Fibroblast of skin of right quadriceps (primary cell): ENCODE measurements at regions not wholly inside any gene's neighbourhood (a gene's known extent, or its start where the extent isn't known, plus 50 kb on each side); places are given as distances from the start of the nearest gene placed in this dataset.

Experiments used
- DNase-seq: peaks from one replicate; pipeline ENCODE4 v3.0.0-alpha.2; 2013

DNA sequence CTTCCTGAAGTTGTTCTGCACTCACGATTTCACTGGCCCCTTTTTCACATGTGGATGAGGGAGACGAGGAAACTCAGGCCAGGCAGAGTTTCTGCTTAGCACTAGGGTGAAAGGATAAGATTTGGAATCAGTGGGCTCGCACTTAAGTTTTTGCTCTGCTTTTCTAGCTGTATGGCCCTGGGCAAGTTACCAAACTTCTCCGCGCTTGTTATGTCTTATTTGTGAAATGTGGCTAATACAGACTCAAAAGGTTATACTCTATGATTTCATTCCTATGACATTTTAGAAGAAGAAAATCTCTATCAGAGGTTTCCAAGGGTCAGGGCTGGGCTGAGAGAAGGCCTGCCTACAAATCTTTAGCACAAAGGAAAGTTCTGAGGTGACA is 191.9 kb upstream of the LRIG1 start:
- no peak for DNase-seq

DNA sequence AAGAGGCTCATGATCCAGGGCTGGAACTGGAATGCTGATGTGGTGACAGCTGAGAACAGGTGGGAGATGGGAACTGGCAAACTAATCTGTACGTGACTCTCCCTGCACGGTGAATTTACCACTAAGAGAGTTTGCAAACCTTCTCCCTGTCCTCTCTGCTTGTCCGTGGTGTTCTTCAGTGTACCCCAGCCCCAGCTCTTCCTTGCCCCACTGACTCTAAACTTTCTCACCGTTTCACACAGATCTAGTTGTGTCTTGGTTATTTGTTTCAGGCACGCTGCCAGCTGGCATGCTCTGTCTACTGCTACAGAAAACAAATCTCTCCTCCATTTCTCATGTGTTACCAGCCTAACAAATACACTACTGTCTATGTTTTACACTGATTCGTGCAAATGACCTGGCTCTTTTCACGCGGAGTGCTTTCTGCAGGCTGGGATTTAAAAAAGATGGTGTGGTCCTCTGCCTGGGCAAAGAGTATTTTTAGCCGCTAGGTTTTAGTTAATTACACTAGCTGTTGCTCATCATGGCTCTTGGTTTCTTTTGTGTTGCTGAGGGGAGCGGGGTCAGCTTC is 192.7 kb upstream of the LRIG1 start:
- DNase-seq, result peak; percentile 34

DNA sequence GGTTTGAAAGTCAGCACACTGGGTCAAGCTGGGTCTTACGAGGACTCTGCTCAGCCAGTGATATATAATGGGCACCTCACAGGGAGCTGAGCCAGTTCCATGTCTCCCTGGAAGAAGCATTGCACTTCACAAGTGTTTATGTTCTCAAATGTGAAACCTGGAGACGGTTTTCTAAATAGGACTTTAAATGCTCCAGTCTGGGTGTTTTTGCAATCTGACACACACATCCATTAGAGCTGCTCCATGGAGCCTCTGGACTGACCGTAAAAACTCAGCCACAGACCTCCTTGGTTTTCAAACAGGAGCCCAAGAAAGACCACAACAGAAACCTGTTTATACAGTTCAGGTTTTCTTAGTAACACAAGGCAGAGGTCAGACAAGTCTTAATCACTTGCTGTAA is 201.3 kb upstream of the LRIG1 start:
- DNase-seq, result no peak

DNA sequence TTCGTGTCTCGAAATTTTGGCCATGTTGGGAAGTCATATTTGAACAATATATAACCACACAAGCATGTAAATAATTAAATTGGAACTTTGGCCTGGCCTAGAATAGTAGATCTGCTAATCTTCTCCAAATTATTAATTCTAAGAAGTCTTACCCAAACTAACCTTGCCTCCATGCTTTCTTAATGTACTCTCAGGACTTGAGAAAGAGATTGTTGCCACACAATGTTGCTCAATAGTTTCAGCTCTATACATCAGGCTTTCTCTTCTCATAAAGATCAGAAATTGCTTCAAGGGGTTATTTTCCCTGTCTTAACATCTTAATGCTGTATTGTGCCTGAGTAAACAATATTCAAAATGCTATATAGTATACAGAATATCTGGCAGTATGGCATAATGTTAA is 202.7 kb upstream of the LRIG1 start:
- no peak for DNase-seq

DNA sequence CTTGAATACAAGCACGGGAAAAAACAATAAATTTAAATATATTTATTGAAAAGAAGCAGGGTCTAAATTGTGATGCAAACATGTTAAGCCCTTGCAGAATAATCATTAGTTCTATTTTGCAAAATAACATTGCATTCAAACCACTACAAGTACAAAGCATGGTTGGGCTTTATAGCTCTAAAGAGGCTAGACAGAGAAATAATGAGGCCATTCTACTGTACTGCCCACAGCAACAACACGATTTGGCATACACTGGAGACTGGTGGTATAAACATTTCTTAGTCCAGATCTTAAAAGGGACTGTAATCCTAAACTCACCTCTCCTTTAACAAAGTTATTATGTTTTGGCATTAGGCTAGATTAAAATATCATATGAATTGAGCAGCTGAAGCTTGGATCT is 204.3 kb upstream of the LRIG1 start:
- no peak for DNase-seq

DNA sequence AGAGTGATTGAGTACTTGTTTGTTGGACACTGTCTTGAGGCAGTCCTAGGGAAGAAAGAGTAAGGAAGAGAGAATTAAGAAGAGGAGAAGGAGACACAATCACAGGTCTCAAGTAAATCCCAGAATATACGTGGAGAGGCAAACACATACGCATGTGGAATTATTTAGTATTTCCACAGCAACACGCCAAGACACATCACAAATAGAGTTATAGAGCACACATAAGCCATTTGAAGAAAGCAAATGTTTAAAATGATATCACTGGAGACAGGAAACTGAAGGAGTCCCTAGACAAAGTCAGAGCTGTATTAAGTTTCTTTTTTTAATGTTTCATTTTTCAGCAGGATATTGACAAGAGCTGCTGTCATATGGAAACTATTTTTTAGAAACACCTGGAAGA is 206.1 kb upstream of the LRIG1 start:
- no peak for DNase-seq

DNA sequence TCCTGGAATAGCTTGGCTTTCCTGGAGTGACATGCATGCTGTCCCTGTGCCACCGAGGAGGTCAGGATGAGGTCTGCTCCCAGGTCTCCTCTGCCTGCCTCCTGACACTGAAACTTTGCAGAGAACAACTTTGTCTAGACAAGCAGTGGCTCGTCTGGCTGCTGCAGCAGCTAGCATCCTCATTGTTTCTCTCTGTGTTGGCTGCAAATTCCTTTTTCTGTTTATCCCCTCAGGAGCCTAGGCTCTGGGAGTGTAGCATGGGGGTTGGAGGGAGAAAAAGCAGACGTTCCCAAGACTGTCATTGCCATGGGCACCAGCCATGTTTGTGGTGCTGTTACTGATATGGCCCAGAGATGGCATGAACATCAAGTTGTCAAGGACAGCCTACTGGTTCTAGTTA is 208.7 kb upstream of the LRIG1 start:
- no peak for DNase-seq

DNA sequence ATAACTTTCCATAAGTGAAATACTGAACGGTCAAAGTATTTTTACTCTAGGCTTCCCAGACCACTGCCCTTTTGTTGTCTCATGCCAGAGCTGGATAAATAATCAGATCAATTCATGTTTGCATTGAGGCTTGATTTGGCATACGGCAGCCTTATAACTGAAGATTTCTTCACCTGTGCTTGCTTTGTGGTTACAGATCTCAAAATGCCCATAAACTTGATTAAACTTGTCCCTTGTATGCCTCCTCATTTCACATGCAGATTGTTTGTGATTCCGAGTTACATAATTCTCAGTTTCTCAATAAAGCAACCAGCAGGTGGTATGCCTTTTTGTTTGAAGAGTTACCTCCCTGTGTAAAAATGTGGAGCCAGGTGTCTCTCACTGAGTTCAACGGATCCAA is 211.4 kb upstream of the LRIG1 start:
- DNase-seq, result no peak

DNA sequence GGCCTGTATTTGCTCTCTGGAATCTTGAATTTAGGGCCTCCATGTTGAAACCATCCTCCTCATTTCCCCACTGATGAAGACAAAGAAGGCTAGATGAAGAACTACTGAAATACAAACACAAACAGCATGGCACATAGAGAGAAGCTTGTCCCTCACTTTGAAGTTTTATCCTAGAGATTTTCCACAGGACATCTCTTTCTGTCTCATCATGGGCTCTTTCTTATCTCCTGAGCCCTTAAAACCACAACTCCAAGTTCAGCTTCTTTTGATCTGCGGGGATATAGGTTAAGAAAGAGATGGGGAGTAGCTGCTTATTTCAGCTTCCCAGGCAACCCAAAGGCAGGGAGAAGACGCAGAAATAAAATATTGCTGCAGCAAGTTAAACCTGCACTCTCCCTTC is 213.1 kb upstream of the LRIG1 start:
- DNase-seq, result no peak

DNA sequence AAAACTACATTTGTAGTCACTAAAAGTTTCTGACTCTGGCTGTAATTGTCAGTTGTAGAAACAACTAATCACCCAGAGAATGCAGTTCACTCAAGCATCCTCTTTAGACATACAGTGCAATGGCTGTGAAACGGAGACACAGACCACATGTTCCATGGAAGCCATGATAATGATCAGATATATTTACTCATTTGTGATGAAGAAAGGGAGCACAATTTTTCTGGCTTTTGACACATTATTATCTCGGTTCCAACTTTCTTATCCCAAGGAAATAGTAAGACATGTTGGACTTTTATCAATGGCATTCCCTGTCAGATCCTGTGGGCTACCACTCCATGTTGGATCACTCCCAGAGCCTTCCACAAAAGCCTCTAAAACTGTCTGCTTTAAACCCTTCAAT is 215.0 kb upstream of the LRIG1 start:
- DNase-seq, result no peak

DNA sequence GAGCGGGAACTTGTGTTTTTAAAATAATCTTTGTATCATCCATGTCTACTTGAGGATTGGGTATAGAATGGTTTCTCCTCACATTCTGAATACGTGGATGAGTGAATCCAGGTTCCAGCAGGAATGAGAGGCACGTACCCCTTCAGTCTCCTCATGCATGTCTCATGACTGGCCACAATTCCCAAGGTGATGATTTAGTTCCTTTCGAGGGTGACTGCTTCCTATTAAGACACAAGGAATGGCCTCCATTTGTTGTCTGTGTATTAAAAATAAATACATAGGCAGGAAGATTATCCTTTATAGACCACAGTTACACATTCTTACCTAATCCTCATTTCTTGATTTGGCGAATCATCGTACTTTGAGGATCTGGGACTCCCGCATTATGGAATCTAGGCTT is 217.0 kb upstream of the LRIG1 start:
- DNase-seq, result peak; percentile 62

DNA sequence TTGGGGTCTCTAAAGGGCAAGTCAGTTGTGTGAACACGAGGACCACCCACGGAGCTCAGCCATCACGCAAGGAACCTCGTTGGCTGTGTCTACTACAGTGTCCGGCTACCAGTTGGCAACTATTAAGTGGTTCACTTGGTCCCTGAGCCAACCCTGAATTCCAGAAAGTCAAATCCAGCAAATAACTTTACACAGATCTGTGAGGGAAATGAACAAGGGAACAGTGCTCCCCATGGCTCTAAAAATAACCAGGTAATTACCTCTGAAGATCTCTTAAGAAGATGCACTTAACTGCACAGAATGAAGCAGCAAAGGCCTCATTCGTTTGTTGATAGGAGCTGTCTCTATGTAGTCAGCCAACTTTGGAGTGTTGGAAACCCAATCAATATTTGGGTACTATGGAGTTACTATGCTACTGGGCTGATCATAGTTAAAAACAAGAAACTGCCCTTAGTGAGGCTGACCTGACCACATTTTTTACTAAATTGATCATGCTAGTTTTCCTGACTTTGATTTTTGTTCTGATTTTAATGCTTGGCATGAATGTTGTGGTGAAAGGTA is 219.1 kb upstream of the LRIG1 start:
- no peak for DNase-seq

DNA sequence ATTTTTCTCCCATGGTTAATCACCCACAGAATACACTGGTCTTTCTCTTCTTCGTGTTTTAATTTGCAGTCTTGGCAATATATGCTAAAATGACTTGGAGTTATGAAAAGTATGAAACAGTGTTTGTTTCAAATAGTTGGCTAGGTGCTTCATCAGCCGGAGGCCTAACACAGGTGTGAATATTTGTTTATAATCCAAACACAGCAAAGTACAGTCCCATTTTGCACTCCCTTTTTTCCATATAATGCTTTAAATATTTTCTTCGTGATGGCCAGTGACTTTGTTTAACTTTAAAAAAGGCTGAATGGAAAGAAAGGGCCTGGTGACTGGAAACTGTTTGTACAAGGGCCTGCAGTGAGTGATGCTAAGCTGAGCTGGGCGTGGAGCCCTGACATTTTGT is 219.7 kb upstream of the LRIG1 start:
- DNase-seq, result no peak

DNA sequence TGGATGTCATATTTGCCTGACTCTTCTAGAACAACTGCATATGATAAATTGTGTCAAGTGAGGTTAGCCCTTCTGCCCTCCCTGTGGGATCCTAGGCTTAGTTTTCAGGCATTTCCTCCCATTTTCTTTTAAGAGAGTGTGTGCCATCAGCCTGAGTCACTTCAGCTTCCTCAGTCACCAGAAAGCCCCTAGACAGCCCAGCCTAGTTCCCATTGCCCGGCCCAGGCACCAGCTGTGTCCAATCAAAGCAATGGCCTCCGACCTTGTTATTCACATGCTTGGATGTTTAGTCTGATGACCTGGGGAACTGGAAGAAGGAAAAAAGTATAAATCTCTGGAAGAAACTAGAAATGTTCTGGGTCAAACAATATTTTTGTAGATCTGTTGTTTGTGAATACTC is 221.9 kb upstream of the LRIG1 start:
- peak; percentile 78 for DNase-seq

DNA sequence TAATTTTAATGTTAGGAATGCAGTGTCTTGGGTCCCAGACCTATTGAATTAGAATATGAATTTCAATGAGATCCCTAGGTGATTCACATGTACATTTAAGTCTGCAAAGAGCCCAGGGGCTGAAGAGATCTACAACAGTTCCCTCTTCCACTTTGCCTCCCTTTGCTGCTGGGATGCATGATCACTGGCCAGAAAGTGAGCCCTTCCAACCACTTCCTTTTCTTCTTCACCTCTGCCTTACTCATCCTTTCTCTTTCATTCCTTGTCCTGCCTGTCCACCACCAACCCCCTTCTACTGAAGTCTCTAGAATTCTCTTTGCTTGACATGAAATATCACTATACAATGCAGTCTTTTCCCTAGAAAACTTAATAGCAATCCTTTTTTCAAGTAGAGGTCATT is 222.4 kb upstream of the LRIG1 start:
- peak; percentile 12 for DNase-seq

DNA sequence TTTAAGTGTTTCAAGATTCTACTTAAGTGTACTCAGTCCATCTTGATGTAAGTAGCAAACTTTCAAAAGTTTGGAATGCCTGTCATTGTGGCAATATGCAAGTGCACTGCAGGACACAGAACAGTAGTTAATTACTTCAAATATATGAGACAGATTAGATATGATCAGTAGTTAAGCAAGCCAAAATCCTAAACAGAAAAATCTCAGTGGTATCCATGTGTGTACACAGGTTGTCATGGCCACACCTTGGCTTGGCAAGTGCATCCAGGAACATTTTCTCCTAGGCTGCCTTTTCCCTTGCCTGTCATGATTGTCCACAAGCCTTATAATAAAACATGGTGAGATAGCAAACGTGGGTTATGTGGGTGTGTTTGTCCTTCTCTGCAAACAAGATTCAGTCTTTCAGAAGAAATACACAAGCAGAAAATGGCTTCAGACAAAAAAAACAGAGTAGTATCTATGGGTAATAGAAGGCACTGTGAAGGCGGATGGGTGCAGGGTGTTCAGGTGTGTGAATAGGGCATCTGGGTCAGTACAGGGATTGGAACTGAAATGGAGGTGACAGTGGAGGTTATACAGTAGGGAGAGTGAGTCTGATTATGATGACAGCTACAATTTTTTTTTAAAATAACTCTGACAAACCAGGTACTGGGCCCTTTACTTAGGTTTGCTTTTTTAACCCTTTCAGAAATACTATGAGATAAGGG is 229.0 kb upstream of the LRIG1 start:
- DNase-seq, result no peak

DNA sequence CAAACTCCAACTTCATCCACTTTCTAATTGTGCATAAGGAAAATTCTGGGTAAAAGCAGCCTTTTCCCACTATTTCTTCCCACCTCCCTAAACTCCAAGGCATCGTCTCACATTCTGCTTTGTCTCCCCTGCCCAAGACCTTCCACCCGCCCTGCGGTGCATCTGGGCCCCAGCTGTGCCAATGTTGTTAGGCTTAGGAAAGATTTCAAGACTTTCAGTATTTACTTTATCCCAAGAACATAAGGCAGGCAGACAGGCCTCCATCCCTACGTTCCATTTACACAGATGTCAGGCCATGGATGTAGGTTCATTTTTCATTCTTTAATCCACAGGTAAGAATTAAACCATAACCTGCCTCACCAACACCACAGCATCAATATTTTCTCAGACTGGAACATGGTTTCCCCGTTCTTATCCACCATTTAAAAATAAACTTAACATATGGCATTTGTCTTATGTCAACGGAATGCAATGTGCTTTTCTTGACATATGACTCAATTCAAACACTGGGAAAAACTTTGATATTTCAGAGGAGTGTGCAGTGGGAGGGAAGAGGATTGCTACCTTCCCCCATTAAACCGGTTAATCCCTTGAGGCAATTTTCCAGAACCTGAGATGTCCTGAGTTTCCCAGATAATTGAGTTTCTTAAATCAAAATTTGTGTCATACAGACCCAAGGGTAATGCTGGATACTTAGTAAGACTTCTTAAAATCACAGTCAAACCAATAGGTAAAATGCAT is 238.0 kb upstream of the LRIG1 start:
- DNase-seq, result peak; percentile 85

DNA sequence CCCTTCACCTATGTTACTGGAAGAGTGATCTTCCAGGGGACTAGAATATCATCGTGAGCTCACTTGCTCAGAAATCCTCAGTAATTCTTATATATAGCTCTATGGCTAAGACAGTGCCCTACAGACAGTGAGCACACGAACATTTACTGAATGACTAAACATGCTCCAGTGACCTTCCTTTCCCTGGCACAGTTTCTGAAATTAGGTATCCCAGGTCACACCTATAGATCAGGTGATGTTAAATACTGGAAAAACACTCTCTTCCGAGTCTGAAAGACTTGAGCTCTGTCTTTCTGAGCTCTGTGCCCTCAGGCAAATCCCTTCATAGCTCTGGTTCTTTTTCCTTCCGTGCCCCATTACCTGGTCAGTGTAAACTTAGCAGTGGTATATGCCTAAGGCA is 239.4 kb upstream of the LRIG1 start:
- no peak for DNase-seq

DNA sequence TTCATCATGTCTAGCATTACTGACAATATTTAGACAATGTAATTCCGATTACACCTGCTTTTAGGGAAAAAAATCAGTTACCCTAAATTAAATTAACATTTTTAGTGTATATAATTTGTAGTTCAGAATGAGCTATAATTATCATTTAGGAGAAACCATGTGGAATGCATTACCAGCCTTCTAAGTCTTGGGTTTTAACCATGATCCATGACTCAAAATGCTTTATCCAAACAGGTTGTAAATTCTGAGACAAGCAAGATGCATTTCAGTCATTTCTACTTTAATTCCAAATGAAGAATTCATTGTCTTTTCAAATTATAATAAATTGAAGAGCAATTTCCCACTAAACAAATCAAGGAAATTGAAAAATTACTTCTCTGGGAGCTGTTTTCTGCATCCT is 243.7 kb upstream of the LRIG1 start:
- DNase-seq, result peak; percentile 64

DNA sequence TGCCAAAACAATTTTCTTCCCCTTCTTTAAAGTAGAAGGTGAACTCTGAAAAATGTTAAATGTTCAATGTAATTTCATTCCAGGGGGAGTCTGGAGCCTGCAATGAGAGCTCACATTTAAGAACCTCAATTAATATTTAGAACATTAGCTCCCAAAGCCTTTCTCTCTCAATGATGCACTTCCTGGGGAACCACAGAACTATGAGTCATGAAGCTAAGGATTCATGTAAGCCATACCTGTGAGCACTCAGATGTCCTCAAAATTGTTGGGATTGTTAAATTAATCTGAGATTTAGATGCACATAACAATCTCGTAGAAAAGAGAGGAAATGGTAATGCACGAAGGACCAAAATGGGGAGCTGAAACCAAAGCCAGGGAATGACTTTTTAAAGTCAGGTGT is 244.2 kb upstream of the LRIG1 start:
- peak; percentile 47 for DNase-seq

DNA sequence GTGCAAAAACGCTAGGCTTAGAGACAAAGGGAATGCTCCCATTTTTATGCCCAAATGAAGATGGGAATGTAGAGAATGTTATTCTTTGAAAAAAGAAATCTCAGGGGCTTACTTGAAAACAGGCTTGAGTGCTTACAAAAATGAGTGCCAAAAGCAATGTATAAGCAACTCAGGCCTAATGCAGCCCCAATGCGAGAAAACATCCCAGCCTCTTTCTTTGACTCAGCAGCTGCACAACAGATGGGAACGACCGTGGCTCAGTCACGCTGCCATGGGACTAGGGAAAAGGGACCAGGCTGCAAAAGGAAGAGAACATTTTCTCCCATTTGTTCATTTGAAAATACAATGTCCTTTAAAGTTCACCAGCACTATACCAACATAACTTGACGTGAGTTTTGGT is 246.4 kb upstream of the LRIG1 start:
- peak; percentile 60 for DNase-seq

DNA sequence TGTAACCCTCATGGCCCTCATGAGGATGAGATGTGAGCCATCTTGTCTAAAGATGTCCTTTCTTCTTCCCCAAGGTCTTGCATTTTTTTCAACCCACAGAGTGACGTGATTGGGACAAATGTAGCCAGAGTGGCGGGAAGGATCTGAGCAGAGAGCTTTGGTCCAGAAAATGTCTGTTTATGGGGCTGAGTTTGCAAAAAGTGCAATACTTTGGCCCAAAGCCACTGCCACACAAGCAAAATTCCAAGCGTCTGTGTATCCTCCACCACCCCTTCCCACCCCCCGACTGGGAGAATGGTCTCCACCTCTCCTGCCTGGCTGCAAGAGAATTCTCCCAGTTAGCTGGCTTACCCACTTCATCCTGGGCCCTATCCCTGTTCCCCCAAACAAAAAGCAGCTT is 246.9 kb upstream of the LRIG1 start:
- DNase-seq, result peak; percentile 72

DNA sequence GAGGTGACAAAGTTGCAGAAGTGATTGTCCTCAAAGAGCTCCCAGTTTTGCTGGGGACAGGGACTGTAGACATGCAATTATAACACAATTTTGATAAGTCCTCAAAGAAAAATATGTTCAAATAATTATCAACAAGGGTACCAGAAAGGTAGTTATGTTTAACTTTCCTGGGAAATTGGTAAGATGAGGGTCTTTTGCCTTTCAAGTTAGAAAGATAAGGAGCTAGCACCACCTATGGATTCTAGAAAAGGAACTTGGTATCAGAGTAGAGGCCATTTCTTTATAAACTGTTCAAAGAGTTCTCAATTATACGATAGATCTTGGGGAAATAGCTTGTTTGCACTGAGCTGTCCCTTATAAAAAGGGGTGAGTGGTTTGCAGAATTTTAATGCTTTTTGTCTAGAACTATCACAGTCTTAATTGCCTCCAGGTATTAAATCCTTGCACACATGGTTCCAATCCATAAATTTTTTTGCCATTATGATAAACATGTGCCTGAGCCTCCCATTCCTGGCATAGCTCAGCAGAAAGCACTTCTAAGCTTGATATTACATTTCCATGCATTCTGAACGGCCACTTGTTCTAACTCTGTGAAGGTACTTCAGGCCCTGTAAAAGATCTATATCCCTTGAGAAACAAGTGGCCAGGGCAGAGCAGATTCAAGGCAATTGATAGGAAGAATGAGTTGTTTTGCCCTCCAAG is 247.5 kb upstream of the LRIG1 start:
- DNase-seq, result peak; percentile 52

DNA sequence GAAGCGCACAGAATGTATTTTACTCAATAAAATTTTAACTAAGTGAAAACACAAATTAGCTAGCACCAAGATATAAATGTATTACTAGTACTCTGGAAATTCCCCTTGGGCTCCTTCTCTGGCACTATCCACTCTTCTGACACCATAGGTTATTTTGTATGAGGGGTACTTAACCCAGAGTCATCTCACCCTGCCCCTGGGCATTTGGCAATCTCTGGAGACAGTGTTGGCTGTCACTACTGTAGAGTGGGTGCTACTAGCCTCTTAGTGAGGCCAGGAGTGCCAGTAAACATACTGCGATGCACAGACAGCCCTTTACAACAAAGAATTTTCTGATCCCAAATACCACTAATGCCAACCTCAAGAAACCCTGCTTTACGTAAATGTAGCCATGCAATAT is 246.3 kb upstream of the KBTBD8 start:
- no peak for DNase-seq
